ENCODE measurements at regions not wholly inside any gene's neighbourhood (a gene's known extent, or its start where the extent isn't known, plus 50 kb on each side); places are given as distances from the start of the nearest gene placed in this dataset.

GRCh38 chr4:119930546-119930945 is 136.1 kb downstream of the MAD2L1 start:
- DNase-seq: no peak

- no peak for DNase-seq
These were observed 144.8 kb downstream of the MAD2L1 start for GRCh38 chr4:119921830-119922229.

GRCh38 chr4:119906277-119906676 is 160.4 kb downstream of the MAD2L1 start:
- no peak for DNase-seq

GRCh38 chr4:119898211-119898610 is 168.4 kb downstream of the MAD2L1 start:
- DNase-seq: no peak

- DNase-seq: no peak
These were observed 169.4 kb downstream of the MAD2L1 start for GRCh38 chr4:119897260-119897659.

GRCh38 chr4:119894650-119895208 is 171.9 kb downstream of the MAD2L1 start:
- no peak for DNase-seq

- DNase-seq: no peak
These were observed 192.8 kb downstream of the MAD2L1 start for GRCh38 chr4:119873794-119874325.

- DNase-seq: no peak
These were observed 193.5 kb downstream of the MAD2L1 start for GRCh38 chr4:119873132-119873531.

GRCh38 chr4:119872371-119873016 is 194.2 kb downstream of the MAD2L1 start:
- DNase-seq: no peak

- DNase-seq: no peak
These were observed 195.8 kb downstream of the MAD2L1 start for GRCh38 chr4:119870856-119871255.

- DNase-seq: no peak
These were observed 200.9 kb downstream of the MAD2L1 start for GRCh38 chr4:119865789-119866188.

GRCh38 chr4:119865389-119865788 is 201.3 kb downstream of the MAD2L1 start:
- DNase-seq: no peak

GRCh38 chr4:119861731-119862130 is 204.9 kb downstream of the MAD2L1 start:
- DNase-seq: no peak

GRCh38 chr4:119858176-119858575 is 208.5 kb downstream of the MAD2L1 start:
- no peak for DNase-seq

- no peak for DNase-seq
These were observed 212.3 kb downstream of the MAD2L1 start for GRCh38 chr4:119854364-119854763.

GRCh38 chr4:119851649-119852048 is 215.0 kb downstream of the MAD2L1 start:
- no peak for DNase-seq

GRCh38 chr4:119841361-119841760 is 212.8 kb upstream of the PDE5A start:
- no peak for DNase-seq

GRCh38 chr4:119835613-119835910 is 207.0 kb upstream of the PDE5A start:
- DNase-seq: no peak

GRCh38 chr4:119834906-119835612 is 206.5 kb upstream of the PDE5A start:
- no peak for DNase-seq

GRCh38 chr4:119833611-119834010 is 205.0 kb upstream of the PDE5A start:
- DNase-seq: no peak

GRCh38 chr4:119832776-119833175 is 204.2 kb upstream of the PDE5A start:
- DNase-seq: no peak

GRCh38 chr4:119829326-119829725 is 200.7 kb upstream of the PDE5A start:
- DNase-seq: no peak

GRCh38 chr4:119825696-119826095 is 197.1 kb upstream of the PDE5A start:
- no peak for DNase-seq

GRCh38 chr4:119823891-119824290 is 195.3 kb upstream of the PDE5A start:
- no peak for DNase-seq
